ENCODE measurements at regions not wholly inside any gene's neighbourhood (a gene's known extent, or its start where the extent isn't known, plus 50 kb on each side); places are given as distances from the start of the nearest gene placed in this dataset.

DNA sequence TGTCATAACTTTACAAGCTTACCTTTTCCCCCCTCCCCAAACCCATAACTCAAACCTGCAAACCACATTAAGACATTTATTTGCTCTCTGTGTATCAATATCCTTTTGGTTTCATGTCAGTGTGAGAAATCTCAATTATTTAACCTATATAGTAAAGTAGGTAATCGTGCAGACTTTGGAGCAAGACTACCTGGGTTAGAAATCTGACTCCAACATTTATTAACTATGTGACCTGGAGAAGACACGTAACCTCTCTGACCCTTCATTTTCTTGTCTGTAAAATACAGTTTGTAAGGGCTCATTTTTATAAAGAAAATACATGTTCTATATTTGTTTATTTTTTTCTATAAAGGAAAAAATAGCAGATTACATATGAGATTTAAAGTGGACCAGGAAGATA is 448.9 kb upstream of the MANEA start:
- Histone ChIP-seq H3K79me2 (ENCODE audit: control insufficient read depth, insufficient read depth, low read length) (no peaks in the 10 kb centered on the region), H4K20me1 (replicated peaks; ENCODE audit: control insufficient read depth, extremely low read depth, insufficient read depth, low read length) (no peaks in the 10 kb centered on the region), H3K27me3 (ENCODE audit: control insufficient read depth in 2 of 2, insufficient read depth in 2 of 2, low read length in 2 of 2) (no peaks in the 10 kb centered on the region), H2AFZ (ENCODE audit: low read depth, low read length) (no peak overlapping the region), H3K9ac (replicated peaks; ENCODE audit: extremely low read depth, insufficient read depth, low read length) (no peak overlapping the region), H3K4me1 (ENCODE audit: control insufficient read depth, extremely low read depth, insufficient read depth, low read length) (no peaks in the 10 kb centered on the region), H3K9me1 (replicated peaks; ENCODE audit: control insufficient read depth, extremely low read depth, insufficient read depth, low read length) (no peaks in the 10 kb centered on the region), H3K27ac (ENCODE audit: insufficient read depth, low read depth, low read length) (no peak overlapping the region), H3K4me3 (replicated peaks in 1 of 3; ENCODE audit: insufficient read depth in 1 of 3, low read depth in 1 of 3, low read length in 3 of 3) (no peak overlapping the region), H3K4me2 (ENCODE audit: insufficient read depth, low read length) (no peak overlapping the region), H3K9me3 (replicated peaks; ENCODE audit: control insufficient read depth, insufficient read depth, low read length) (no peaks in the 10 kb centered on the region), H3K36me3 (ENCODE audit: control insufficient read depth in 2 of 2, extremely low read depth in 1 of 2, insufficient read depth in 2 of 2, low read length in 2 of 2) (no peaks in the 10 kb centered on the region)
- no peak for FAIRE-seq
- BruUV-seq (replicated peaks) = no TSS peak
- intact Hi-C loops (cut with micrococcal nuclease) (no loop called here), dilution Hi-C loops (cut with MboI; ENCODE audit: extremely low pct_ligation_motif_present, low sequenced_read_pairs) (no loop called here)
- ChIA-PET POLR2A (no interaction called here), CTCF (no interaction called here)
- TF ChIP-seq, protein P1, sequence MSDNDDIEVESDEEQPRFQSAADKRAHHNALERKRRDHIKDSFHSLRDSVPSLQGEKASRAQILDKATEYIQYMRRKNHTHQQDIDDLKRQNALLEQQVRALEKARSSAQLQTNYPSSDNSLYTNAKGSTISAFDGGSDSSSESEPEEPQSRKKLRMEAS (IDR thresholded peaks at IDR 0.05; ENCODE audit: insufficient read depth, insufficient read length) = no peak
- TF ChIP-seq JUN (IDR thresholded peaks at IDR 0.05; ENCODE audit: borderline replicate concordance, insufficient read depth, insufficient read length, low read depth) (no peak), EZH2 (IDR thresholded peaks at IDR 0.05; ENCODE audit: borderline replicate concordance, low read depth, low read length, severe bottlenecking) (no peak), POLR2AphosphoS5 (IDR thresholded peaks at IDR 0.05; ENCODE audit: insufficient read depth, low read depth, low read length) (no peak), MYC (IDR thresholded peaks at IDR 0.05; ENCODE audit: low read depth, low read length) (no peak), GATA2 (IDR thresholded peaks at IDR 0.05; ENCODE audit: insufficient read depth, insufficient read length, low read depth, low read length) (no peak), POLR2A (IDR thresholded peaks at IDR 0.05; ENCODE audit: low read depth, low read length) (no peak), FOS (IDR thresholded peaks at IDR 0.05; ENCODE audit: borderline replicate concordance, insufficient read depth, low read length) (no peak)
- TF ChIP-seq, protein P2, sequence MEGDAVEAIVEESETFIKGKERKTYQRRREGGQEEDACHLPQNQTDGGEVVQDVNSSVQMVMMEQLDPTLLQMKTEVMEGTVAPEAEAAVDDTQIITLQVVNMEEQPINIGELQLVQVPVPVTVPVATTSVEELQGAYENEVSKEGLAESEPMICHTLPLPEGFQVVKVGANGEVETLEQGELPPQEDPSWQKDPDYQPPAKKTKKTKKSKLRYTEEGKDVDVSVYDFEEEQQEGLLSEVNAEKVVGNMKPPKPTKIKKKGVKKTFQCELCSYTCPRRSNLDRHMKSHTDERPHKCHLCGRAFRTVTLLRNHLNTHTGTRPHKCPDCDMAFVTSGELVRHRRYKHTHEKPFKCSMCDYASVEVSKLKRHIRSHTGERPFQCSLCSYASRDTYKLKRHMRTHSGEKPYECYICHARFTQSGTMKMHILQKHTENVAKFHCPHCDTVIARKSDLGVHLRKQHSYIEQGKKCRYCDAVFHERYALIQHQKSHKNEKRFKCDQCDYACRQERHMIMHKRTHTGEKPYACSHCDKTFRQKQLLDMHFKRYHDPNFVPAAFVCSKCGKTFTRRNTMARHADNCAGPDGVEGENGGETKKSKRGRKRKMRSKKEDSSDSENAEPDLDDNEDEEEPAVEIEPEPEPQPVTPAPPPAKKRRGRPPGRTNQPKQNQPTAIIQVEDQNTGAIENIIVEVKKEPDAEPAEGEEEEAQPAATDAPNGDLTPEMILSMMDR (IDR thresholded peaks at IDR 0.05; ENCODE audit: extremely low read depth in 1 of 2, insufficient read depth in 1 of 2, low read depth in 1 of 2, low read length in 2 of 2) = no peak
- DNase-seq (ENCODE audit: low read depth, low spot score) = no peak

Data from endothelial cell of umbilical vein (primary cell).